GM19239 (cell line): ENCODE measurements at regions not wholly inside any gene's neighbourhood (a gene's known extent, or its start where the extent isn't known, plus 50 kb on each side); places are given as distances from the start of the nearest gene placed in this dataset.
"Not testable (repeated sequence)": the region's sequence is repeated elsewhere in the genome, so short reads cannot be mapped to it uniquely, and the experiment has no call there.

Experiments used
- DNase-seq: peaks from one replicate; pipeline ENCODE4 v3.0.0; 2011; ENCODE audit warnings: low spot score; ENCODE audit not compliant: insufficient read length
- FAIRE-seq: peaks from 2 replicates; lab custom pipeline; 2011; peaks lifted over from hg19 to GRCh38; lab: Jason Lieb, UNC

GRCh38 chr13:21260561-21261290 is 84.3 kb downstream of the MRPL57 start:
- not testable (repeated sequence) for FAIRE-seq, DNase-seq

- FAIRE-seq, DNase-seq: not testable (repeated sequence)
Observed at GRCh38 chr13:21261487-21262216, 85.2 kb downstream of the MRPL57 start.

- FAIRE-seq, DNase-seq: not testable (repeated sequence)
Observed at GRCh38 chr13:21263909-21264308, 87.5 kb downstream of the MRPL57 start.

GRCh38 chr13:21268485-21268884 is 92.0 kb downstream of the MRPL57 start:
- FAIRE-seq, DNase-seq: not testable (repeated sequence)

DNA sequence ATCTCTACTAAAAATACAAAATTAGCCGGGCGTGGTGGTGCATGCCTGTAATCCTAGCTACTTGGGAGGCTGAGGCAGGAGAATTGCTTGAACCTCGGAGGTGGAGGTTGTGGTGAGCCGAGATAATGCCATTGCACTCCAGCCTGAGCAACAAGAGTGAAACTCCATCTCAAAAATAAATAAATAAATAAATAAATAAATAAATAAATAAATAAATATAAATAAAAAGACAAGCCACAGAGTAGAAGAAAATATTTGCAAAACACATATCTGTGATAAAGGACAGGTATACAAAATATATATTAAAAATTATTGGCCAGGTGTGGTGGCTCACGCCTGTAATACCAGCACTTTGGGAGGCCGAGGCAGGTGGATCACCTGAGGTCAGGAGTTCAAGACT is 96.0 kb downstream of the MRPL57 start:
- not testable (repeated sequence) for DNase-seq, FAIRE-seq

DNA sequence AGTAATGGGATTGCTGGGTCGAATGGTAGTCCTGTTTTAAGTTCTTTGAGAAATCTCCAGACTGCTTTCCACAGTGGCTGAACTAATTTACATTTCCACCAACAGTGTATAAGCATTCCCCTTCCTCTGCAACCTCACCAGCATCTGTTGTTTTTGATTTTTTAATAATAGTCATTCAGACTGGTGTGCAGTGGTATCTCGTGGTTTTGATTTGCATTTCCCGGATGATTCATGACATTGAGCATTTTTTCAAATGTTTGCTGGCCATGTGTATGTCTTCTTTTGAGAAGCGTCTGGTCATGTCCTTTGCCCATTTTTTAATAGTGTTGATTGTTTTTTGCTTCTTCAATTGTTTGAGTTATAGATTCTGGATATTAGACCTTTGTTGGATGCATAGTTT is 98.0 kb downstream of the MRPL57 start:
- FAIRE-seq: not testable (repeated sequence)

GRCh38 chr13:21282065-21282464 is 105.6 kb downstream of the MRPL57 start:
- DNase-seq (no peak), FAIRE-seq (no peak)

More for the DNA sequence above, 98.0 kb downstream of the MRPL57 start:
- DNase-seq: not testable (repeated sequence)

DNA sequence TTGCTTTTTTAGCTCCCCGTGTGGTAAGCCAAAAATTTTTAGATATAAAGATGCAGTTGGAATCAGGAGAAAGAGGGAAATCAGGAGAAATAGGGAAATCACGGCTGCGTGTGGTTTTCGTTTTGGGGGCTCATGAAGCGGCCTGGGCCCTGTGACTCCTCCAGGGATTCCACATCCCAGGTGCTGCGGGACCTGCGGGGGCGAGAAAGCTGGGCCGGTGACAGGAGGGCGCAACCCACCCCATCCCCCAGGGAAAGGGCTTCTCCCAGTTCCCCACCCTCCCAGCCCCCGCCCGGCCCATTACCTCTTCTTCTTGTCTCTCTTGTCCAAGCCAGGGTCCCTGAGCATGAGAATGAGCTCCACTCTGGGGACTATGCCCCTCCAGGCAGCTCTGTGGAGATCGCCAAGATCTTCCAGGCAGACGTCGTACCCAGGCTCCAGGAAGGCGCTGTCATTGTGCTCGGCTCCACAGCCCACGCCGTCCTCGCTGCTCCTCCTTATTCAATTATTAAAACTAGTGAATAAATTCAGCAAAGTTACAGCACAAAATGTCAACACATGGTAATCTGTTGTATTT is 111.0 kb downstream of the MRPL57 start:
- DNase-seq: no peak
- no peak for FAIRE-seq

DNA sequence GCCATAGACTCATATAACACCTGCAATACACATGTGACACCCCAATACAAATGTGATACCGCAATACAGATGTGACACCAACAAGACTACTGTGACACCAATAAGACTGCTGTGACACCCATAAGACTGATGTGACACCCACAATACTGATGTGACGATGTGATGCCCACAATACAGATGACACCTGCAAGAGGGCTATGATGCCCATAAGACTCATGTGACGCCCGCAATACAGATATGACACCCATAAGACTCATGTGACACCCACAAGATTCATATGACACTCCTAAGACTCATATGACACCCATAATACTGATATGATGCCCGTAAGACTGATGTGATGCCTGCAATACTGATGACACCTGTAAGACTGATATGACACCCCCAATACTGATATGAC is 113.0 kb downstream of the MRPL57 start:
- no peak for FAIRE-seq
- no peak for DNase-seq

DNA sequence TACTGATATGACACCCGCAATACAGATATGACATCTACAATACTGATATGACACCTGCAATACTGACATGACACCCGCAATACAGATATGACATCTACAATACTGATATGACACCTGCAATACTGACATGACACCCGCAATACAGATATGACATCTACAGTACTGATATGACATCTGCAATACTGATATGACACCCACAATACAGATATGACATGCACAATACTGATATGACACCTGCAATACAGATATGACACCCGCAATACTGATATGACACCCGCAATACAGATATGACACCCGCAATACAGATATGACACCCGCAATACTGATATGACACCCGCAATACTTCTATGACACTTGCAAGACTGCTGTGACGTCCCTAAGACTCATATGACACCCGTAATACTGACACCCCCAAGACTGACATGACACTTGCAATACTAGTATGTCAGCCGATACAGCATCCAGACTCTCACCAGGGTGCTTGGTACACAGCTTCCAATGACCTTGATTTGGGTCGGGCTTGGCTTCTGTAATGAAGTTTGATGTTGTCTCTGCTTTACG is 114.1 kb downstream of the MRPL57 start:
- not testable (repeated sequence) for FAIRE-seq, DNase-seq

DNA sequence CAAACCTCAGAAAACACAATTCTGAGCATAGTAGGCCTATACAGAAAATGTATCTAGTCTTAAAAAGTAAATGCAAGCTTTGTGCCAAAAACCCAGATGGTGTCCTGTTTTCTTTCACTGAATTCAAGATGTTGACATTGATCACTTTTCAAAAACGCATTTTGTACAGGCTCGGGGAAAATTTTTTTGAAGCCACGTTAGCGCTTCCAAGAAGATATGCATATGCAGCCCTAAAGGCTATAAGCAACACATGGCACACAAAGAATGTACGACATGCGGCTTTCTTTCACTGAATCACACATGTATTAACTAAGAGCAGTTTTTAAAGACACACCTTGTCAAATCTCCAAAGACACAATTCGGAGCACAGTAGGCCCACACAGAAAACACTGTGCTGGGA is 115.4 kb downstream of the MRPL57 start:
- FAIRE-seq (no peak), DNase-seq (no peak)

DNA sequence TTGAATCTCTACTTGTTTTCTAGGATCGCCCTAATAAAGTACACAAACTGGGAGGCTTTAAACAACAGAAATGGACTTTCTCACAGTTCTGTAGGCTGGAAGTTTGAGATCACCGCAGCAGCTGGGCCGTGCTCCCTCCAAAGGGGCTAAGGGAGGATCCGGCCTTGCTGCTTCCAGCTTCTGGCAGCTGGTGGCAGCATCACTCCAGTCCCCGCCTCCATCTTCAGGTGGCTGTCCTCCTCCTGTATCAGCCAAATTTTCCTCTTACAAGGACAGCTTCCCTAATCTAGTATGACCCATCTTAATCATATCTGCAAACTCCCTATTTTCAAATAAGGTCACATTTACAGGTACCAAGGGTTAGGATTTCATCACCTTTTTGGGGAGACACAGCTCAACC is 120.5 kb downstream of the MRPL57 start:
- not testable (repeated sequence) for DNase-seq
- FAIRE-seq: peak; percentile 87

- DNase-seq (no peak), FAIRE-seq (peak; percentile 31)
Observed at GRCh38 chr13:21297447-21297846, 121.0 kb downstream of the MRPL57 start.

DNA sequence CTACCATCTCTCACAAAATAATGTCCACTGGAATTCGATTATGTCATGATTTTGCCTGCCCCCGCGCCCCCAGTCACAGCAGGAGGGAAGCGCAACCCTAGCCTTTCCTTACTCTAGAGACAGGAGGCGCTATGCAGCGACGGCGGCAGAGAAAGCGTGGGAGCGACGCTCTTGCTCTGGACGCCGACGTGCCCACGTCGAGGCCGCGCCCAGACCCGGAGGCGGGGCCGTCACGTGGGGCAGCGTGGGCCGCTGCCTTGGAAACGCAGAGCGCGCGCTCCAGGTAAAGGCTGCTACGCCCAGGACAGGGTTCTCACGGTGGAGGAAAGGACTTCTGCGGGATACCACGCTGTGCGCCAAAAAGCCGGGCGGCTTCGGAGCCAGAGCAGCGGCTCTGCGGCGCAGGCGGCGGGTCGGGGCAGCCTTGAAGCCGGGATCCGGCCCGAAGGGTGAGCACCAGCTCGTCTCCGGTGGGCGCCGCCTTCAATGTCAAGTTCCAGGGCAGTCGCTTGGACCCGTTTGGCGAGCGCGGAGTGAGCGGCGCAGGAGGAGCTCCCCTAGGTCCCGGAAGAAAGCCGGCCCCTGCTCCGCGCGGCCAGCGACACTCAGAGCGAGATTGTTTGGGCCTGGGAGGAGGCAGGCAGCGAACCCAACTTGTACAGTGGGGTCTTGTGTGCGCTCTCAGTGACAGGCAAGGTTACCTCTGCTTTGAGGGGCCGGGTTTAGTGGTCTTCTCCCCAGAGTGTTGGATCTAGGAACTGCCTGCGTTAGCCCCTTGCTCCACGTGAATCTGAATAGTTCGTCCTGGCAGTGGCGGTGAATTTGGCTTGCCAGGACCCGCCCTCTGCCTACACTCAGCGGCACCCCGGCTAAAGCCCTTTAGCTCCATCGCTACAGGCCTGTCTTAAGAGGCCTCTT is 121.7 kb downstream of the MRPL57 start:
- FAIRE-seq (peak; percentile 97), DNase-seq (peak; percentile 83)

DNA sequence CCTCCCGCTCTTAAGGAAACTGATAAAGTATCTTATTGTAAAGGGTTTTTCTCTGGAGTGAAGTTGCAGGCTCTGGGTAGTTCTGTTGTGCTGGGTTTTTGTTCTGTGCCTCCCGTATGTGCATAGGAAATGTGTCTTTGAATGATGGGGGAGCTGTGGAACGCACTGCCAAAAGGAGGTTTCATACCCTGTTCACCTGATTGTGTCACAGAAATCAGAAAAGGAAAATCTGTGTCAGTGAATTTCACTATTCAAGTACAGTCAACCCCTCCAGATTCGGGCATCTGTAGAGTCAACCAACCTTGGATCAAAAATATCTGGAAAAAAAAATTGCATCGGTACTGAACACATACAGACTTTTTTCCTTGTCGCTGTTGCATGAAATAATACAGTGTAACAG is 127.8 kb downstream of the MRPL57 start:
- FAIRE-seq (no peak), DNase-seq (no peak)

DNA sequence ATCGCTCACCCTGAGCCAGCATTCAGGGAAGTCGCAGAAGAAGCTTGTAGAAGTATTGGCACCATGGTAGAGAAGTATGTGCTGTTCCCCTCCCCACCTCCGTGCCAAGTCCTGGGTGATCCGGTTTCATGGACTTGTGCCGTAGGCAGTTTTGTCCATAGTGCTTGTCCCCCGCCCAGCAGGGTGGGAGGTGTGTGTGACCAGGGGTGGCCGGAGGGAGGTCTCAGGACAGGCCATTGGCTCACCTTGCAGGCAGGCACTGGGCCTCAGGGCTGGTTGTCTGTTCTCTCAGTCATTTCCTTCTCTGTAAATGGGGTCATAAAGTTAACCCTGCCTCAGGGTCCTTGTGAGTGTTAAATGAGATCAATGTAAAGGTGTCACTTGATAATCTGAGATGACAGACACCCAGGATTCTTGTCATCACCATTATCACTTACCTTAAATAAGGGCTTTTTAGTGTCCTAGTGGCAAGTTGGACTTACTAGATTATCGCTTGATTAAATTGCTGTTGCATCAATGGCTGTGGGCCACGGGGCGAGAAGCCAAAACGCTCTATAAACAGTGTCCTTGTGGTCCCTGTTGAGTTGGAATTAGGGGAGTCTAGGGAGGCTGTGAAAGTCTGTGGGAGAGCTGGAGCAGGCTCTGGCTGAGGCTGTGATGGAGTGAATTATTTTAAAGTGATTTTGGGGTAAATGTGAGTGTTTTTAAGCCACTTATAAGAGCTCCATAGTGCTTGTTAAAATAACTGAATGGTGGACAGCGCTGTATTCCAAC is 130.0 kb downstream of the MRPL57 start:
- FAIRE-seq, DNase-seq: not testable (repeated sequence)

DNA sequence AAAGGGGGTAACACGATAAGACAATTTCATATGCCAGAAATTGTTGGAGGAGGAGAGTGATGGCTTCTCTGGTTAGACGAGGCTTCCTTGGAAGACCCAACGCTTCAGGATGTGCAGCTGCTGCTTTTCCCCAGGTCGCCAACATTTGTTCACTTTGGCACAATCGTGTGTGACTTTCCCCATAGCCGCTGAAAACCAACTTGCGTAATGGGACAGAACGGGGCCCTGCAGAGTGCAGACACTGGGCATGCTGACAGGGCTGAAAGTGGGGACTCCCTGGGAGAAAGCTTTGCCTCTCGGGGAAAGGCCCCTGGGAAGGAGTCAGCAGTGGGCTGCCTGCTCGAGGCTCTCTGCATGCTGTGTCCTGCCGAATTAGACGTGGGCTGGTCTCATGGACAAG is 130.7 kb downstream of the MRPL57 start:
- not testable (repeated sequence) for FAIRE-seq, DNase-seq

- no peak for FAIRE-seq
- no peak for DNase-seq
Observed at GRCh38 chr13:21308906-21309305, 132.4 kb downstream of the MRPL57 start.
